Left hindlimb (tissue), 1 donor: ENCODE measurements at regions not wholly inside any gene's neighbourhood (a gene's known extent, or its start where the extent isn't known, plus 50 kb on each side); places are given as distances from the start of the nearest gene placed in this dataset.

Source experiments
- DNase-seq: peaks from one replicate; pipeline ENCODE4 v3.0.0-alpha.2; 2018

- DNase-seq: no peak
Measured at GRCh38 chr10:65482848-65483247, 1443.0 kb upstream of the LRRTM3 start.

- no peak for DNase-seq
Measured at GRCh38 chr10:65491799-65492198, 1434.0 kb upstream of the LRRTM3 start.

- no peak for DNase-seq
Measured at GRCh38 chr10:65496541-65496940, 1429.3 kb upstream of the LRRTM3 start.

GRCh38 chr10:65497837-65498236, 1428.0 kb upstream of the LRRTM3 start:
- DNase-seq: no peak

GRCh38 chr10:65500716-65501115, 1425.1 kb upstream of the LRRTM3 start:
- DNase-seq: no peak

GRCh38 chr10:65501259-65501658, 1424.6 kb upstream of the LRRTM3 start:
- DNase-seq: no peak

GRCh38 chr10:65518379-65518778, 1407.5 kb upstream of the LRRTM3 start:
- no peak for DNase-seq

- DNase-seq: no peak
Measured at GRCh38 chr10:65528986-65529385, 1396.8 kb upstream of the LRRTM3 start.

- DNase-seq: no peak
Measured at GRCh38 chr10:65531545-65531944, 1394.3 kb upstream of the LRRTM3 start.

GRCh38 chr10:65534771-65535170, 1391.1 kb upstream of the LRRTM3 start:
- no peak for DNase-seq

GRCh38 chr10:65544756-65545155, 1381.1 kb upstream of the LRRTM3 start:
- DNase-seq: no peak

- no peak for DNase-seq
Measured at GRCh38 chr10:65548001-65548400, 1377.8 kb upstream of the LRRTM3 start.

GRCh38 chr10:65550761-65551160, 1375.1 kb upstream of the LRRTM3 start:
- no peak for DNase-seq

- no peak for DNase-seq
Measured at GRCh38 chr10:65555192-65555591, 1370.6 kb upstream of the LRRTM3 start.

GRCh38 chr10:65556006-65556405, 1369.8 kb upstream of the LRRTM3 start:
- DNase-seq: no peak

GRCh38 chr10:65559369-65559768, 1366.5 kb upstream of the LRRTM3 start:
- DNase-seq: no peak

GRCh38 chr10:65565246-65565645, 1360.6 kb upstream of the LRRTM3 start:
- no peak for DNase-seq

GRCh38 chr10:65566906-65567305, 1358.9 kb upstream of the LRRTM3 start:
- DNase-seq: no peak

- DNase-seq: peak; percentile 76
Measured at GRCh38 chr10:65570143-65571010, 1355.5 kb upstream of the LRRTM3 start.

- DNase-seq: no peak
Measured at GRCh38 chr10:65571011-65571570, 1354.7 kb upstream of the LRRTM3 start.

- no peak for DNase-seq
Measured at GRCh38 chr10:65581426-65582026, 1344.3 kb upstream of the LRRTM3 start.

GRCh38 chr10:65602182-65602865, 1323.5 kb upstream of the LRRTM3 start:
- DNase-seq: no peak

- DNase-seq: peak; percentile 46
Measured at GRCh38 chr10:65611592-65611991, 1314.2 kb upstream of the LRRTM3 start.
